Urothelium cell line (cell line): ENCODE measurements at regions not wholly inside any gene's neighbourhood (a gene's known extent, or its start where the extent isn't known, plus 50 kb on each side); places are given as distances from the start of the nearest gene placed in this dataset.

Experiments used
- DNase-seq: peaks from one replicate; pipeline ENCODE4 v3.0.0; 2011; ENCODE audit warnings: low spot score, mixed read lengths
- FAIRE-seq: peaks from 2 replicates; lab custom pipeline; 2011; peaks lifted over from hg19 to GRCh38; lab: Jason Lieb, UNC

GRCh38 chr5:28017178-28017577, 978.8 kb upstream of the CDH9 start:
- no peak for DNase-seq
- no peak for FAIRE-seq

GRCh38 chr5:28014779-28015178, 976.4 kb upstream of the CDH9 start:
- DNase-seq (peak; percentile 13), FAIRE-seq (peak; percentile 67)

- FAIRE-seq (no peak), DNase-seq (no peak)
These were observed 974.2 kb upstream of the CDH9 start for GRCh38 chr5:28012538-28012937.

- DNase-seq (no peak), FAIRE-seq (no peak)
These were observed 971.2 kb upstream of the CDH9 start for GRCh38 chr5:28009576-28009975.

- no peak for FAIRE-seq
- no peak for DNase-seq
These were observed 958.3 kb upstream of the CDH9 start for GRCh38 chr5:27996665-27997064.

- FAIRE-seq (no peak), DNase-seq (no peak)
These were observed 957.5 kb upstream of the CDH9 start for GRCh38 chr5:27995867-27996266.

GRCh38 chr5:27978322-27978721, 939.9 kb upstream of the CDH9 start:
- DNase-seq = no peak
- no peak for FAIRE-seq

- FAIRE-seq (no peak), DNase-seq (no peak)
These were observed 930.8 kb upstream of the CDH9 start for GRCh38 chr5:27969157-27969556.

GRCh38 chr5:27963050-27963783, 924.8 kb upstream of the CDH9 start:
- DNase-seq = no peak
- no peak for FAIRE-seq

GRCh38 chr5:27962198-27962597, 923.8 kb upstream of the CDH9 start:
- FAIRE-seq (no peak), DNase-seq (no peak)

- no peak for FAIRE-seq
These were observed 908.7 kb upstream of the CDH9 start for GRCh38 chr5:27947088-27947487.

DNA sequence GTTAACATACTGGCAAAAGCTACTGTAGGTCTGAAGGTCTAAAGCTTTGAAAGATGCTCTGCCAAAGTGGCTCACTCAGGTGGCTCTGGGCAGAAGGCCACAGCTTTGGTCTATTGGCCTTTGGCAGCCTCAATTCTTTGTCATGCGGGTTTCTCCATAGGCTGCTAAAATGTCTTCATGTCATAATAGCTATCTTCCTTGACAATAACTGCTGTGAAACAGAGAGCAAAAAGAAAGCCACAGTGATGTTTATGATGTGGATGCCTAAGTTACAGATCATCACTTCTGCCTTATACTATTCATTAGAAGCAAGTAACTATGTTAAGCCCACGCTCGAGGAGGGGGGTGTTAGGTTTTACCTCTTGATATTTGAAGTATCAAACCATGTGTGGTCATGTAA, 906.1 kb upstream of the CDH9 start:
- peak; percentile 6 for DNase-seq

More at GRCh38 chr5:27947088-27947487, 908.7 kb upstream of the CDH9 start:
- DNase-seq = no peak

DNA sequence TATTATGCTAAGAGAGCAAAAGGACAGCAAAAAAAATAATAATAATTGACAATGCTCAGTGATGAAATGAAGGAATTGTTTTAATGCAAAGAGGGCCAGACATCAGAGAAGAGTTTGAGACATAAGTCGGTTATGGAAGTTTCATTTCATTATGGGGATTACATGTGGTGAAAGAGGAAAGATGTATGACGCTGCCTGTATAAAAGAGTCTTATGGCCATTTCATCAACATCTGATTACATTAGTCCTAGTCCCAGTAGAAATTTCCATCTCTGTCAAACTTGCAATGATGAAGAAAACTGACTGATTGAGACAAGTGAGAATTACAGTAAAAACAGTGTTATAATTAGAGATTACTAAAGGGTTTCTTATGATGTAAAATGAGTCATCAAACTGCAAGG, 900.6 kb upstream of the CDH9 start:
- FAIRE-seq = no peak
- DNase-seq = no peak

More for the DNA sequence above, 906.1 kb upstream of the CDH9 start:
- FAIRE-seq = no peak

- no peak for FAIRE-seq
These were observed 889.7 kb upstream of the CDH9 start for GRCh38 chr5:27928060-27928459.

GRCh38 chr5:27911216-27911615, 872.8 kb upstream of the CDH9 start:
- DNase-seq = no peak
- FAIRE-seq = no peak

More at GRCh38 chr5:27928060-27928459, 889.7 kb upstream of the CDH9 start:
- DNase-seq = no peak

GRCh38 chr5:27908341-27908740, 870.0 kb upstream of the CDH9 start:
- FAIRE-seq (no peak), DNase-seq (no peak)

DNA sequence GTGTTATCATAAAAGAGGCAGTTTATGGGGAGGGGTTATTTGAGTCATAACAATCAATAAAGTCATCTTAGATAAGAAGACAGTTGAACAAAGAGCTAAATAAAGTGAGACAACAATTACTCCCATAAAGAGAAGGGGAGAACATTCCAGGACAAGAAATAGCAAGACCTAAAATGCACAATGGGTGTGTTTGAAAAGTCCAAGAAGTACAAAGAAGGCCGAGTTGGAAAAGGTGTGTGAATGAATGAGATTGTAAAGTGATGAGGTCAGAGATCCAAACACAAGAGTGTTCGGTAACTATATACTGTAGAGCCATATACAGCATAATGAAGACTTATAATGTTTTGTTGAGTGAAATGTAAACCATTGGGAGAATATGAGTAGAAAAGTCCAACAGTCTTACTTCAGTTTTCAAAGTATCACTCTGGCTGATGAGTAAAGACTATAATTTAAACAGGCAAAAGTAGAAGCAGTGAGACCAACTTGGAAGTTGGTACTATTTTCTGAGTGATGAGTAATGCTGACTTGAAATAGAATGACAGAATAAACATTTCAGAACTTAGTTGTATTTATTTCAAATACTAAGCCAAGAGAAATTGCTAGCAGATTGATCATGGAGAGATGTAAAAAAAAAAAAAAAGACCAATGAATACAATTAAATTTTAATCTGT, 868.7 kb upstream of the CDH9 start:
- FAIRE-seq (no peak), DNase-seq (peak; percentile 18)

DNA sequence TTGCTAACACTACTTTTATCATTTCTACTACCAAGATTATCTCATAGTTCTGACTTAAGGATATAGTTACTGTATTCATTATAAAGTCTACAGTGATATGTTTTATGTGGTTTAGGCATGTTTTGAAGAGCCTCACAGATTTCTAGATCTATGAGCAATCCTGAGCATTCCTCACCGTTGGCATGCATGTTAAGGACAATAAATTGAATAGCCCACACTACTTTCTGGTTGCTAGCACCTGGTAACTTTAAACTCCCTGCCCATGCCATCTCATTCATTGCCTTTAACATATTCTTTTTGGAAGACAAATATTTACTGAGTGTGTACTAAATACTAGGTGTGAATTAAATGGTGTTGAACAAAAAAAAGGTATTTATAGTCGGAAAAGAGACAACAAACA, 868.1 kb upstream of the CDH9 start:
- DNase-seq (peak; percentile 10), FAIRE-seq (no peak)

DNA sequence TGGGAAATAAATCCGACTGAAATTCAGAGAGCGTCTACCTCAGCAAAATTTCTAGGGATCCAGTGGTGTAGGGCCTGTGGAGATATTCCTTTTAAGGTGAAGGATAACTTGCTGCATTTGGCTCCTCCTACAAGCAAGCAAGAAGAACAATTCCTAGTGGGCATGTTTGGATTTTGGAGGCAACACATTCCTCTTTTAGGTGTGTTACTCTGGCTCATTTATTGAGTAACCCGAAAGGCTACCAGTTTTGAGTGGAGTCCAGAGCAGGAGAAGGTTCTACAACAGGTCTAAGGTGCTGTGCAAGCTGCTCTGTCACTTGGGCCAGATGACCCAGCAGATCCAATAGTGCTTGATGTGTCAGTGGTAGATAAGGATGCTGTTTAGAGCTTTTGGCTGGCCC, 862.4 kb upstream of the CDH9 start:
- FAIRE-seq (no peak), DNase-seq (no peak)

GRCh38 chr5:27876071-27876470, 837.7 kb upstream of the CDH9 start:
- no peak for FAIRE-seq

GRCh38 chr5:27875148-27875547, 836.8 kb upstream of the CDH9 start:
- DNase-seq = no peak
- FAIRE-seq = peak; percentile 17

More at GRCh38 chr5:27876071-27876470, 837.7 kb upstream of the CDH9 start:
- no peak for DNase-seq

- FAIRE-seq = no peak
- DNase-seq = no peak
These were observed 829.9 kb upstream of the CDH9 start for GRCh38 chr5:27868292-27868691.
